NOMO-1 treated with DMSO at 0.1 percent for 48 hours (cell line): ENCODE measurements at regions not wholly inside any gene's neighbourhood (a gene's known extent, or its start where the extent isn't known, plus 50 kb on each side); places are given as distances from the start of the nearest gene placed in this dataset.

Experiments
- DNase-seq: peaks from one replicate; lab custom pipeline; 2025; ENCODE audit not compliant: unreplicated experiment; lab: John Stamatoyannopoulos, UW

DNA sequence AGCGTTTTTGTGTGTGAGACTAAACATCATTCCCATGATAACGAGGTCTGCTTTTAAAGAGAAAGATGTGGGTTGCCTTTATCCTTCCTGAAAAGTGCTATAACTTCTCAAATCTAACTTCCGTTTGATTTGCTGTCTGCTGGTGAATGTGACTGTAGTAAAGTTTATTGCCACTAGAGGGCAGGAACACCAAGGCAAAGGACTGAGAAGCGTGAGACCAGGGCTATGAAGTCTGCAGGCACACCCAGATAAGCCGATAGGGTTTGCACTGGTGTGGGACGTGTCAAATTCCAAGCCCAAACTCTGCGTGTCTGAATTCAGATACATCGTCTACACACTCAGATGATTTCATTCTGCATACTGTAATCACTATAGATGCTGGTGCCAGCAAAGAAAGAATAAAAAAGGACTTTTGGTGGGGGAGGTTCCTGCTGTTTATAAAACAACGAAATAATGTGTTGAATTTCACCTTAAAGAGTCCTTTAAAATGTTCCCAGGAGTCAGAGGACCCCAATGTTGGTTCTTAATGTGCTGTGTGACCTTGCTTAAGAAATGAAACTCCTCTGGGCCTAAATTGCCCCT lies 87.2 kb downstream of the PTTG1 start:
- peak; percentile 85 for DNase-seq

DNA sequence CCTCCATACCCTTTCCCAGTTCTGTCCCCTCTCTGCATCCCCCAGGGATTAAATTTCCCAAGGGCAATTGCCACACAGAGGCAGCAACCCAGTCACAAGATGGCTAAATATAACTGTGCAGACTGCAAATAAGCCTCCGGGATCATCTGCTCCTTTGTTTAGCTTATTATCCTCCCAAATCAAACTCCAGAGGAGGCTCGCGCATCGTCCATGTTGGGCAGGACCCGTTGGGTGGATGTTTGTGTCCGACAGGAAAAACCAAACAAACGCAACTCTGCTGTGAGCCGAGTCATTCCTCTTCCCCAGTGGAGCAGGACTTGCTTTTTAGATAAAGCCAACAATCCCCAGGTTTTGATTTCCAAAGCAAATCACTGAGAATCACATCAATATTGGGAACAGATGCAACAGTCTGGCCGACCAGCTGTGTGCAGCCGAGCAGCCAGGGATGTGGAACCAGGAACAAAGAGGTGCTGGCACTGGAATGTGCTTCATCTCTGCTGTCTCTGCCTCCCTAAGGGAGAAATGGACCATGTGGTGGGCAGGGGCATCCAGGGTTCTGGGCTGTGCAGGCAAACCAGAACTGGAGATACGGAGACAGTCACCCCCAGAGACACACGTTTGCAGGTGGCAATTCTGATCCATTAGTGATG lies 89.8 kb downstream of the PTTG1 start:
- DNase-seq, result no peak
